Endodermal cell (in vitro differentiated cells): ENCODE measurements at regions not wholly inside any gene's neighbourhood (a gene's known extent, or its start where the extent isn't known, plus 50 kb on each side); places are given as distances from the start of the nearest gene placed in this dataset.

Experiments
- DNase-seq: peaks from one replicate; pipeline ENCODE4 v3.0.0-alpha.2; 2017
- H3K27ac ChIP-seq: 2 replicates; pipeline ENCODE4 v1.5.1; 2013; ENCODE audit warnings: mild to moderate bottlenecking, low read depth, low read length, moderate library complexity
- H3K27me3 ChIP-seq: 2 replicates; pipeline ENCODE4 v1.6.1; 2013; ENCODE audit warnings: mild to moderate bottlenecking, low read length, moderate library complexity; ENCODE audit not compliant: insufficient read depth, control insufficient read depth, poor library complexity, severe bottlenecking
- H3K36me3 ChIP-seq: 2 replicates; pipeline ENCODE4 v1.7.0; 2013; ENCODE audit warnings: mild to moderate bottlenecking, low read length, moderate library complexity; ENCODE audit not compliant: control insufficient read depth, insufficient read depth
- H3K4me1 ChIP-seq: one replicate; pipeline ENCODE4 v1.7.0; 2013; ENCODE audit warnings: low read length; ENCODE audit not compliant: control insufficient read depth, insufficient read depth
- H3K4me3 ChIP-seq: 2 replicates; pipeline ENCODE4 v1.5.1; 2013; ENCODE audit warnings: mild to moderate bottlenecking, low read length, moderate library complexity
- H3K9ac ChIP-seq: 2 replicates; pipeline ENCODE4 v1.6.1; 2013; ENCODE audit warnings: mild to moderate bottlenecking, low read length, moderate library complexity; ENCODE audit not compliant: poor library complexity, severe bottlenecking; ENCODE audit errors: extremely low read depth
- H3K9me3 ChIP-seq: 2 replicates; pipeline ENCODE4 v1.6.1; 2013; ENCODE audit warnings: mild to moderate bottlenecking, low read length, moderate library complexity; ENCODE audit not compliant: control insufficient read depth
- H3K27ac Mint-ChIP-seq: 2 replicates; pipeline ENCODE4 v1.8.0; 2020; ENCODE audit warnings: mixed read lengths
- H3K27me3 Mint-ChIP-seq: 2 replicates; pipeline ENCODE4 v1.8.0; 2021; ENCODE audit warnings: mild to moderate bottlenecking, mixed read lengths; ENCODE audit not compliant: insufficient read depth
- H3K36me3 Mint-ChIP-seq: 2 replicates; pipeline ENCODE4 v1.8.0; 2020; ENCODE audit warnings: low read depth, mixed read lengths
- H3K4me1 Mint-ChIP-seq: 2 replicates; pipeline ENCODE4 v1.8.0; 2020; ENCODE audit warnings: mixed read lengths
- H3K4me3 Mint-ChIP-seq: 2 replicates; pipeline ENCODE4 v1.8.0; 2020; ENCODE audit warnings: mild to moderate bottlenecking, moderate library complexity, mixed read lengths
- H3K9me3 Mint-ChIP-seq: 2 replicates; pipeline ENCODE4 v1.8.0; 2020; ENCODE audit warnings: mild to moderate bottlenecking, mixed read lengths
- CTCF ChIP-seq: fragments of 200-600 bp; sonication (generic); conservative IDR thresholded peaks from 2 replicates; pipeline ENCODE4 v1.5.0; 2021; ENCODE audit warnings: antibody characterized with exemption, mild to moderate bottlenecking
- WGBS, 2 experiments: methylation state at CpG; one replicate each; pipeline versions ENCODE4 v1.1.5 to v1.1.7; 2013; ENCODE audit warnings: missing lambda C conversion rate in 2 of 2, mixed read lengths in 1 of 2; ENCODE audit not compliant: insufficient coverage in 1 of 2, insufficient read length in 1 of 2; 5-methylcytosine and 5-hydroxymethylcytosine counted together

GRCh38 chr2:67974559-67975430, 88.0 kb downstream of the C1D start:
- Mint-ChIP-seq H3K36me3 (no peaks in the 10 kb centered on the region), H3K4me1 (peaks cover 9% of the 10 kb centered on the region)

GRCh38 chr2:67977464-67977863, 85.3 kb downstream of the C1D start:
- 68 to 75% methylated on average over 1 of the region's 1 CpG for WGBS, 2 experiments
- peaks cover 21% of the 10 kb centered on the region for H3K9me3 ChIP-seq
- TF ChIP-seq CTCF = no peak
- no peak overlapping the region for H3K27ac ChIP-seq
- no peaks in the 10 kb centered on the region for H3K36me3 ChIP-seq
- no peak overlapping the region for H3K27ac Mint-ChIP-seq
- H3K36me3 Mint-ChIP-seq = no peaks in the 10 kb centered on the region
- H3K4me3 Mint-ChIP-seq = no peak overlapping the region
- H3K27me3 ChIP-seq = no peaks in the 10 kb centered on the region
- peaks cover 9% of the 10 kb centered on the region for H3K4me1 Mint-ChIP-seq
- peaks cover 3% of the 10 kb centered on the region for H3K9me3 Mint-ChIP-seq
- no peak overlapping the region for H3K4me3 ChIP-seq
- peaks cover 2% of the 10 kb centered on the region for H3K27me3 Mint-ChIP-seq
- no peak overlapping the region for H3K9ac ChIP-seq
- no peak for DNase-seq
- no peaks in the 10 kb centered on the region for H3K4me1 ChIP-seq

More at GRCh38 chr2:67974559-67975430, 88.0 kb downstream of the C1D start:
- no peaks in the 10 kb centered on the region for H3K36me3 ChIP-seq
- no peaks in the 10 kb centered on the region for H3K27me3 ChIP-seq
- Mint-ChIP-seq H3K9me3 (peaks cover 3% of the 10 kb centered on the region), H3K27me3 (peaks cover 4% of the 10 kb centered on the region), H3K27ac (no peak overlapping the region), H3K4me3 (no peak overlapping the region)
- 80 to 92% methylated on average over 5 to 7 of the region's 7 CpGs for WGBS, 2 experiments
- peaks cover 6% of the 10 kb centered on the region for H3K9me3 ChIP-seq
- H3K4me1 ChIP-seq = no peaks in the 10 kb centered on the region
- no peak overlapping the region for H3K9ac ChIP-seq
- H3K27ac ChIP-seq = no peak overlapping the region
- no peak for DNase-seq
- no peak overlapping the region for H3K4me3 ChIP-seq
- no peak for TF ChIP-seq CTCF

GRCh38 chr2:67982956-67983355, 79.8 kb downstream of the C1D start:
- Mint-ChIP-seq H3K9me3 (peaks cover 3% of the 10 kb centered on the region), H3K4me1 (no peaks in the 10 kb centered on the region), H3K27me3 (peaks cover 4% of the 10 kb centered on the region), H3K36me3 (no peaks in the 10 kb centered on the region), H3K27ac (no peak overlapping the region), H3K4me3 (no peak overlapping the region)
- Histone ChIP-seq H3K4me3 (no peak overlapping the region), H3K9me3 (peaks cover 15% of the 10 kb centered on the region), H3K27ac (no peak overlapping the region), H3K27me3 (no peaks in the 10 kb centered on the region), H3K36me3 (no peaks in the 10 kb centered on the region), H3K4me1 (no peaks in the 10 kb centered on the region), H3K9ac (no peak overlapping the region)
- no peak for DNase-seq
- no peak for TF ChIP-seq CTCF
